ENCODE measurements at regions not wholly inside any gene's neighbourhood (a gene's known extent, or its start where the extent isn't known, plus 50 kb on each side); places are given as distances from the start of the nearest gene placed in this dataset.

DNA sequence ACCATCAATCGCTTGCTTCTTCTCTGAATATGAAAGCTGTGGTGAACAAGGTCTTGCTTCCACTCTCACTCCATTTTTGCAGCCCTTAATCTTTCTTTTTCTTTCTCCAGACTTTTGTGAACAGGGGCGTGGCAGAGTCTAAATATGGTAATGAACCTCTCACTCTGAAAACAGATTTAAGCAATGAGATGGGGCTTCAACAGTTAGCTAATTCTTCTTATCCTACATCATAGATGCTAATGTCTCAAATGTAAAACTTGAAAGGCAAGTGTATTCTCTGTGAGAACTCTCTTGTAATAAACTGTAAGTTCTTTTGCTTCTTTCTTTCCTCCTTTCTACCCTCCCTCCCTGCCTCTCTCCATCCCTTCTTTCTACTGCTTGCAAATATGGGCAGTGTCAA is 106.5 kb upstream of the ANK2 start:
- no peaks in the 10 kb centered on the region for H3K79me2 ChIP-seq (replicated peaks; ENCODE audit: insufficient read depth, low read length)
- H4K20me1 ChIP-seq (ENCODE audit: insufficient read depth), result no peaks in the 10 kb centered on the region
- H3K27ac ChIP-seq (ENCODE audit: low read length), result no peak overlapping the region
- no peaks in the 10 kb centered on the region for H3K27me3 ChIP-seq (ENCODE audit: insufficient read depth, low read depth, low read length)
- no peak overlapping the region for H3K9ac ChIP-seq (ENCODE audit: low read length)
- no peak overlapping the region for H2AFZ ChIP-seq (ENCODE audit: low read depth, low read length)
- H3F3A ChIP-seq (ENCODE audit: insufficient read depth, low read length, poor library complexity, severe bottlenecking), result no peaks in the 10 kb centered on the region
- H3K9me3 ChIP-seq (ENCODE audit: low read length), result no peaks in the 10 kb centered on the region
- no peaks in the 10 kb centered on the region for H3K36me3 ChIP-seq (ENCODE audit: insufficient read depth, low read length)
- no peak overlapping the region for H3K4me3 ChIP-seq (ENCODE audit: low read length)
- no peak overlapping the region for H3K4me2 ChIP-seq (ENCODE audit: low read length)
- TF ChIP-seq EZH2 (IDR thresholded peaks at IDR 0.05; ENCODE audit: borderline replicate concordance, insufficient read depth, low read length, poor library complexity, severe bottlenecking) (no peak), MXI1 (conservative IDR thresholded peaks at IDR 0.05; ENCODE audit: poor library complexity, severe bottlenecking) (no peak), RAD21 (conservative IDR thresholded peaks at IDR 0.05) (no peak), POLR2AphosphoS5 (IDR thresholded peaks at IDR 0.05) (no peak), EP300 (conservative IDR thresholded peaks at IDR 0.05; ENCODE audit: poor library complexity, severe bottlenecking) (no peak), TAF1 (IDR thresholded peaks at IDR 0.05; ENCODE audit: low read depth) (no peak), SMC3 (conservative IDR thresholded peaks at IDR 0.05; ENCODE audit: poor library complexity) (no peak)
- TF ChIP-seq, protein P1, sequence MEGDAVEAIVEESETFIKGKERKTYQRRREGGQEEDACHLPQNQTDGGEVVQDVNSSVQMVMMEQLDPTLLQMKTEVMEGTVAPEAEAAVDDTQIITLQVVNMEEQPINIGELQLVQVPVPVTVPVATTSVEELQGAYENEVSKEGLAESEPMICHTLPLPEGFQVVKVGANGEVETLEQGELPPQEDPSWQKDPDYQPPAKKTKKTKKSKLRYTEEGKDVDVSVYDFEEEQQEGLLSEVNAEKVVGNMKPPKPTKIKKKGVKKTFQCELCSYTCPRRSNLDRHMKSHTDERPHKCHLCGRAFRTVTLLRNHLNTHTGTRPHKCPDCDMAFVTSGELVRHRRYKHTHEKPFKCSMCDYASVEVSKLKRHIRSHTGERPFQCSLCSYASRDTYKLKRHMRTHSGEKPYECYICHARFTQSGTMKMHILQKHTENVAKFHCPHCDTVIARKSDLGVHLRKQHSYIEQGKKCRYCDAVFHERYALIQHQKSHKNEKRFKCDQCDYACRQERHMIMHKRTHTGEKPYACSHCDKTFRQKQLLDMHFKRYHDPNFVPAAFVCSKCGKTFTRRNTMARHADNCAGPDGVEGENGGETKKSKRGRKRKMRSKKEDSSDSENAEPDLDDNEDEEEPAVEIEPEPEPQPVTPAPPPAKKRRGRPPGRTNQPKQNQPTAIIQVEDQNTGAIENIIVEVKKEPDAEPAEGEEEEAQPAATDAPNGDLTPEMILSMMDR (IDR thresholded peaks at IDR 0.05; ENCODE audit: poor library complexity, severe bottlenecking), result no peak
- TF ChIP-seq, protein P2, sequence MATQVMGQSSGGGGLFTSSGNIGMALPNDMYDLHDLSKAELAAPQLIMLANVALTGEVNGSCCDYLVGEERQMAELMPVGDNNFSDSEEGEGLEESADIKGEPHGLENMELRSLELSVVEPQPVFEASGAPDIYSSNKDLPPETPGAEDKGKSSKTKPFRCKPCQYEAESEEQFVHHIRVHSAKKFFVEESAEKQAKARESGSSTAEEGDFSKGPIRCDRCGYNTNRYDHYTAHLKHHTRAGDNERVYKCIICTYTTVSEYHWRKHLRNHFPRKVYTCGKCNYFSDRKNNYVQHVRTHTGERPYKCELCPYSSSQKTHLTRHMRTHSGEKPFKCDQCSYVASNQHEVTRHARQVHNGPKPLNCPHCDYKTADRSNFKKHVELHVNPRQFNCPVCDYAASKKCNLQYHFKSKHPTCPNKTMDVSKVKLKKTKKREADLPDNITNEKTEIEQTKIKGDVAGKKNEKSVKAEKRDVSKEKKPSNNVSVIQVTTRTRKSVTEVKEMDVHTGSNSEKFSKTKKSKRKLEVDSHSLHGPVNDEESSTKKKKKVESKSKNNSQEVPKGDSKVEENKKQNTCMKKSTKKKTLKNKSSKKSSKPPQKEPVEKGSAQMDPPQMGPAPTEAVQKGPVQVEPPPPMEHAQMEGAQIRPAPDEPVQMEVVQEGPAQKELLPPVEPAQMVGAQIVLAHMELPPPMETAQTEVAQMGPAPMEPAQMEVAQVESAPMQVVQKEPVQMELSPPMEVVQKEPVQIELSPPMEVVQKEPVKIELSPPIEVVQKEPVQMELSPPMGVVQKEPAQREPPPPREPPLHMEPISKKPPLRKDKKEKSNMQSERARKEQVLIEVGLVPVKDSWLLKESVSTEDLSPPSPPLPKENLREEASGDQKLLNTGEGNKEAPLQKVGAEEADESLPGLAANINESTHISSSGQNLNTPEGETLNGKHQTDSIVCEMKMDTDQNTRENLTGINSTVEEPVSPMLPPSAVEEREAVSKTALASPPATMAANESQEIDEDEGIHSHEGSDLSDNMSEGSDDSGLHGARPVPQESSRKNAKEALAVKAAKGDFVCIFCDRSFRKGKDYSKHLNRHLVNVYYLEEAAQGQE (IDR thresholded peaks at IDR 0.05; ENCODE audit: borderline replicate concordance), result no peak
- H3K9me2 ChIP-seq (ENCODE audit: insufficient read depth, low read length), result no peaks in the 10 kb centered on the region

DNA sequence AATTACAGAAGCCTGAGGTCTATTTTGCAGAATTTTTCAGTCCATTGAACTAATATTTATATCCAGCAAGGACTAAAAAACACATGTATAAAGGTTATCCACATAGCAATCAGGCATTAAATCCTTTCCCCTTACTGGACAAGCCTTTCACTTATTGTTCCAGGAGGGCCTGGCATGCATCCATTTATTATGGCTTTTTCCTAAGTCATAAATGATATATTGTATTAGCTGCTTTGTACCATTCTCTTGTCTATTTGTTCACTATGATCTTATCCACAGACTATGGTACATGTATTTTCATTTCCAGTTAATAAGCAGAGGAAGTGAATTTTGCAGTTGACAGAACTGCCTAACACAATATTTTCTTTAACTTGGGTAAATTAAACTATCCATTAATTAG is 105.4 kb upstream of the ANK2 start:
- Histone ChIP-seq H3K36me3 (ENCODE audit: insufficient read depth, low read length) (no peaks in the 10 kb centered on the region), H3K9ac (ENCODE audit: low read length) (no peak overlapping the region), H3K9me3 (ENCODE audit: low read length) (no peaks in the 10 kb centered on the region), H2AFZ (ENCODE audit: low read depth, low read length) (no peak overlapping the region), H3K27me3 (ENCODE audit: insufficient read depth, low read depth, low read length) (no peaks in the 10 kb centered on the region), H3K4me3 (ENCODE audit: low read length) (no peak overlapping the region), H3K27ac (ENCODE audit: low read length) (no peak overlapping the region), H3K9me2 (ENCODE audit: insufficient read depth, low read length) (no peaks in the 10 kb centered on the region), H3K79me2 (replicated peaks; ENCODE audit: insufficient read depth, low read length) (no peaks in the 10 kb centered on the region), H3F3A (ENCODE audit: insufficient read depth, low read length, poor library complexity, severe bottlenecking) (no peaks in the 10 kb centered on the region), H3K4me2 (ENCODE audit: low read length) (no peak overlapping the region), H4K20me1 (ENCODE audit: insufficient read depth) (no peaks in the 10 kb centered on the region)
- TF ChIP-seq MXI1 (conservative IDR thresholded peaks at IDR 0.05; ENCODE audit: poor library complexity, severe bottlenecking) (no peak), EP300 (conservative IDR thresholded peaks at IDR 0.05; ENCODE audit: poor library complexity, severe bottlenecking) (no peak), RAD21 (conservative IDR thresholded peaks at IDR 0.05) (no peak), TAF1 (IDR thresholded peaks at IDR 0.05; ENCODE audit: low read depth) (no peak), POLR2AphosphoS5 (IDR thresholded peaks at IDR 0.05) (no peak), EZH2 (IDR thresholded peaks at IDR 0.05; ENCODE audit: borderline replicate concordance, insufficient read depth, low read length, poor library complexity, severe bottlenecking) (no peak), SMC3 (conservative IDR thresholded peaks at IDR 0.05; ENCODE audit: poor library complexity) (no peak)
- TF ChIP-seq, protein P2 (IDR thresholded peaks at IDR 0.05; ENCODE audit: borderline replicate concordance), result no peak
- TF ChIP-seq, protein P1 (IDR thresholded peaks at IDR 0.05; ENCODE audit: poor library complexity, severe bottlenecking), result no peak

Measured in neural cell (in vitro differentiated cells).